H1 (cell line): ENCODE measurements at regions not wholly inside any gene's neighbourhood (a gene's known extent, or its start where the extent isn't known, plus 50 kb on each side); places are given as distances from the start of the nearest gene placed in this dataset.

Experiments
- BCL11A ChIP-seq, 2 experiments: IDR thresholded peaks; one replicate each; pipeline ENCODE4 v1.6.1; 2011; ENCODE audit warnings: low read depth in 2 of 2, low read length in 2 of 2, mild to moderate bottlenecking in 2 of 2
- EZH2 ChIP-seq: fragments of 200-600 bp; sonication (generic); IDR thresholded peaks from 2 replicates; pipeline ENCODE4 v1.7.1; 2012; ENCODE audit warnings: low read depth, mild to moderate bottlenecking, moderate library complexity, low read length, inconsistent platforms; ENCODE audit not compliant: severe bottlenecking
- JUN ChIP-seq: IDR thresholded peaks from 2 replicates; pipeline ENCODE4 v1.6.1; 2011; ENCODE audit warnings: low read depth, mild to moderate bottlenecking, improper control_type of control experiment, low read length
- NRF1 ChIP-seq: IDR thresholded peaks from 2 replicates; pipeline ENCODE4 v1.6.1; 2011; ENCODE audit warnings: mild to moderate bottlenecking, low read depth, low read length, improper control_type of control experiment
- SIX5 ChIP-seq: IDR thresholded peaks from 2 replicates; pipeline ENCODE4 v1.6.1; 2011; ENCODE audit warnings: mild to moderate bottlenecking, low read depth, low read length
- SP4 ChIP-seq: IDR thresholded peaks from 2 replicates; pipeline ENCODE4 v1.6.1; 2012; ENCODE audit warnings: low read length, inconsistent platforms
- SRF ChIP-seq: IDR thresholded peaks from 2 replicates; pipeline ENCODE4 v1.6.1; 2011; ENCODE audit warnings: mild to moderate bottlenecking, low read depth, low read length, moderate library complexity
- SUZ12 ChIP-seq: fragments of 200-600 bp; sonication (generic); IDR thresholded peaks from 2 replicates; pipeline ENCODE4 v1.6.1; 2012; ENCODE audit warnings: mild to moderate bottlenecking, inconsistent platforms, low read length, moderate library complexity, mixed read lengths

DNA sequence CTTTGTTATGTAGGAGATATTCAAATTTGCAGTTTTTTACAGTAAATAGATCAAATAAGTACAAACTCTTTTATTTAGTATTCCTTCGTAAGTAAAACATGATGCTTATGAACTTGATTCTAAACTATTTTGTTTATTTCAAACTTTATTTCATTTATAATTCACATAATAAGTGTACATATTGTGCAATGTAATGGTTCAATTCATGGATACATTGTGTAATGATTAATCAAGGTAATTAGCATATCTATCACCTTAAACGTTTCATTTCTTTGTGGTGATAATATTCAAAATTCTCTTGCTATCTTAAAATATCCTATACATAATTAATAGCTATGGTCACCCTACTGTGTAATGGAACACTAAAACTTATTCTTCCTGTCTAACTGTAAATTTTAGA is 525.9 kb upstream of the ZNF804A start (continued):
- TF ChIP-seq BCL11A (IDR thresholded peaks at IDR 0.05; ENCODE audit: low read depth in 2 of 2, low read length in 2 of 2) (no peak), SRF (no peak), SIX5 (no peak), EZH2 (no peak), NRF1 (no peak), JUN (no peak), SUZ12 (no peak), SP4 (no peak)
